OCI-LY1 (cell line): ENCODE measurements at regions not wholly inside any gene's neighbourhood (a gene's known extent, or its start where the extent isn't known, plus 50 kb on each side); places are given as distances from the start of the nearest gene placed in this dataset.

Experiments
- CTCF ChIP-seq: fragments of 200-600 bp; sonication (generic), shearing (Covaris generic); IDR thresholded peaks from 2 replicates; pipeline ENCODE4 v1.5.1; 2017; ENCODE audit warnings: mild to moderate bottlenecking, antibody characterized with exemption, low read length, moderate library complexity, mixed read lengths
- EZH2 ChIP-seq: fragments of 200-600 bp; sonication (generic), shearing (Covaris generic); IDR thresholded peaks from 2 replicates; pipeline ENCODE4 v1.8.0; 2017; ENCODE audit warnings: borderline replicate concordance, mixed run types, mild to moderate bottlenecking, antibody characterized with exemption, low read length, moderate library complexity, mixed read lengths

GRCh38 chr12:60308366-60308991, 712.6 kb downstream of the SLC16A7 start:
- TF ChIP-seq CTCF (no peak), EZH2 (no peak)
